ENCODE measurements at regions not wholly inside any gene's neighbourhood (a gene's known extent, or its start where the extent isn't known, plus 50 kb on each side); places are given as distances from the start of the nearest gene placed in this dataset.

- Histone ChIP-seq H2AFZ (ENCODE audit: insufficient read depth, low read depth, low read length, poor library complexity, severe bottlenecking) (no peak overlapping the region), H3K4me2 (replicated peaks; ENCODE audit: low read depth, low read length, poor library complexity, severe bottlenecking) (no peak overlapping the region), H3K4me3 (ENCODE audit: control extremely low read depth in 1 of 5, extremely low read depth in 1 of 5, insufficient read depth in 1 of 5, low read depth in 2 of 5, low read length in 4 of 5) (no peak overlapping the region), H3K9ac (ENCODE audit: low read length) (no peak overlapping the region), H4K20me1 (ENCODE audit: control insufficient read depth, insufficient read depth, low read length, poor library complexity, severe bottlenecking) (no peaks in the 10 kb centered on the region), H3K79me2 (ENCODE audit: control insufficient read depth, insufficient read depth, low read length) (no peaks in the 10 kb centered on the region), H3K4me1 (ENCODE audit: control insufficient read depth in 2 of 2, insufficient read depth in 2 of 2, low read length in 2 of 2) (no peaks in the 10 kb centered on the region), H3K27ac (ENCODE audit: low read length in 2 of 2) (no peak overlapping the region), H3K9me3 (ENCODE audit: control extremely low read depth in 1 of 3, control insufficient read depth in 2 of 3, insufficient read depth in 1 of 3, low read length in 2 of 3) (no peaks in the 10 kb centered on the region), H3K27me3 (replicated peaks in 1 of 4; ENCODE audit: control extremely low read depth in 1 of 4, control insufficient read depth in 3 of 4, insufficient read depth in 4 of 4, low read length in 3 of 4) (no peaks in the 10 kb centered on the region), H3K36me3 (replicated peaks in 1 of 2; ENCODE audit: control extremely low read depth in 1 of 2, control insufficient read depth in 1 of 2, extremely low read depth in 1 of 2, insufficient read depth in 2 of 2, low read length in 1 of 2) (no peaks in the 10 kb centered on the region)
- ATAC-seq (ENCODE audit: low read depth): no peak
- no CpG with 5 or more reads among the region's 2 CpGs for WGBS (ENCODE audit: insufficient coverage)
- Mint-ChIP-seq H3K4me1 (no peaks in the 10 kb centered on the region), H3K27ac (no peak overlapping the region), H3K4me3 (no peak overlapping the region), H3K27me3 (peaks cover 46% of the 10 kb centered on the region), H3K9me3 (ENCODE audit: insufficient read depth) (peaks cover 5% of the 10 kb centered on the region)
- DNase-seq: no peak
- POLR2A ChIA-PET: no interaction called here
- CTCF ChIA-PET: no interaction called here
- intact Hi-C loops (cut with micrococcal nuclease): no loop called here
- TF ChIP-seq EZH2 (IDR thresholded peaks at IDR 0.05; ENCODE audit: borderline replicate concordance, insufficient read depth, low read depth, low read length, poor library complexity, severe bottlenecking): no peak
- no peak for TF ChIP-seq CTCF (IDR thresholded peaks at IDR 0.05)
Observed at GRCh38 chrY:7463711-7464110, 552.2 kb upstream of the AMELY start.

GRCh38 chrY:7463196-7463595 lies 551.6 kb upstream of the AMELY start:
- Histone ChIP-seq H2AFZ (ENCODE audit: insufficient read depth, low read depth, low read length, poor library complexity, severe bottlenecking) (no peak overlapping the region), H3K4me3 (ENCODE audit: control extremely low read depth in 1 of 5, extremely low read depth in 1 of 5, insufficient read depth in 1 of 5, low read depth in 2 of 5, low read length in 4 of 5) (no peak overlapping the region), H3K27me3 (replicated peaks in 1 of 4; ENCODE audit: control extremely low read depth in 1 of 4, control insufficient read depth in 3 of 4, insufficient read depth in 4 of 4, low read length in 3 of 4) (no peaks in the 10 kb centered on the region), H3K27ac (ENCODE audit: low read length in 2 of 2) (no peak overlapping the region), H3K9me3 (ENCODE audit: control extremely low read depth in 1 of 3, control insufficient read depth in 2 of 3, insufficient read depth in 1 of 3, low read length in 2 of 3) (no peaks in the 10 kb centered on the region), H3K79me2 (ENCODE audit: control insufficient read depth, insufficient read depth, low read length) (no peaks in the 10 kb centered on the region), H3K9ac (ENCODE audit: low read length) (no peak overlapping the region), H3K4me2 (replicated peaks; ENCODE audit: low read depth, low read length, poor library complexity, severe bottlenecking) (no peak overlapping the region), H3K4me1 (ENCODE audit: control insufficient read depth in 2 of 2, insufficient read depth in 2 of 2, low read length in 2 of 2) (no peaks in the 10 kb centered on the region), H3K36me3 (replicated peaks in 1 of 2; ENCODE audit: control extremely low read depth in 1 of 2, control insufficient read depth in 1 of 2, extremely low read depth in 1 of 2, insufficient read depth in 2 of 2, low read length in 1 of 2) (no peaks in the 10 kb centered on the region), H4K20me1 (ENCODE audit: control insufficient read depth, insufficient read depth, low read length, poor library complexity, severe bottlenecking) (no peaks in the 10 kb centered on the region)
- WGBS (ENCODE audit: insufficient coverage): no CpG with 5 or more reads among the region's 2 CpGs
- Mint-ChIP-seq H3K9me3 (ENCODE audit: insufficient read depth) (peaks cover 5% of the 10 kb centered on the region), H3K27ac (no peak overlapping the region), H3K4me1 (no peaks in the 10 kb centered on the region), H3K4me3 (no peak overlapping the region), H3K27me3 (peaks cover 45% of the 10 kb centered on the region)
- ATAC-seq (ENCODE audit: low read depth) (no peak), DNase-seq (no peak)
- POLR2A ChIA-PET: no interaction called here
- intact Hi-C loops (cut with micrococcal nuclease): no loop called here
- TF ChIP-seq CTCF (IDR thresholded peaks at IDR 0.05) (no peak), EZH2 (IDR thresholded peaks at IDR 0.05; ENCODE audit: borderline replicate concordance, insufficient read depth, low read depth, low read length, poor library complexity, severe bottlenecking) (no peak)
- CTCF ChIA-PET: no interaction called here

Data from B cell (primary cell).